Stimulated activated CD8-positive, alpha-beta memory T cell treated with anti-CD3 and anti-CD28 coated beads, Interleukin-2, amount 100 ng/mL, for 48 hours (primary cell): ENCODE measurements at regions not wholly inside any gene's neighbourhood (a gene's known extent, or its start where the extent isn't known, plus 50 kb on each side); places are given as distances from the start of the nearest gene placed in this dataset.
"Not testable (repeated sequence)": the region's sequence is repeated elsewhere in the genome, so short reads cannot be mapped to it uniquely, and the experiment has no call there.

ENCODE experiments used
- DNase-seq, 2 donors: peaks; one replicate each; pipeline ENCODE4 v3.0.0-alpha.2; 2020; ENCODE audit warnings: low read depth in 2 of 2

GRCh38 chr4:117014236-117014635, 71.1 kb downstream of the TRAM1L1 start:
- no peak for DNase-seq

GRCh38 chr4:117010671-117011070, 74.7 kb downstream of the TRAM1L1 start:
- DNase-seq: no peak

- no peak for DNase-seq
These were observed 84.3 kb downstream of the TRAM1L1 start for GRCh38 chr4:117001077-117001476.

- no peak for DNase-seq
These were observed 102.7 kb downstream of the TRAM1L1 start for GRCh38 chr4:116982656-116983055.

GRCh38 chr4:116980436-116980835, 104.9 kb downstream of the TRAM1L1 start:
- DNase-seq: not testable (repeated sequence)

GRCh38 chr4:116959045-116959444, 126.3 kb downstream of the TRAM1L1 start:
- no peak for DNase-seq

- no peak for DNase-seq
These were observed 131.4 kb downstream of the TRAM1L1 start for GRCh38 chr4:116953947-116954346.

GRCh38 chr4:116952530-116953136, 132.7 kb downstream of the TRAM1L1 start:
- DNase-seq: no peak

- DNase-seq: no peak
These were observed 135.5 kb downstream of the TRAM1L1 start for GRCh38 chr4:116949856-116950255.

- DNase-seq: no peak
These were observed 143.1 kb downstream of the TRAM1L1 start for GRCh38 chr4:116942315-116942714.

GRCh38 chr4:116930329-116930728, 155.0 kb downstream of the TRAM1L1 start:
- DNase-seq: no peak

GRCh38 chr4:116926631-116927295, 158.6 kb downstream of the TRAM1L1 start:
- DNase-seq: no peak

- DNase-seq: no peak
These were observed 159.4 kb downstream of the TRAM1L1 start for GRCh38 chr4:116925900-116926457.

GRCh38 chr4:116923389-116923788, 162.0 kb downstream of the TRAM1L1 start:
- DNase-seq: no peak

- DNase-seq: no peak
These were observed 171.9 kb downstream of the TRAM1L1 start for GRCh38 chr4:116913451-116913850.

- DNase-seq: no peak
These were observed 178.6 kb downstream of the TRAM1L1 start for GRCh38 chr4:116906758-116907157.

GRCh38 chr4:116899561-116899960, 185.8 kb downstream of the TRAM1L1 start:
- DNase-seq: no peak

- DNase-seq: no peak
These were observed 199.8 kb downstream of the TRAM1L1 start for GRCh38 chr4:116885579-116885978.

- DNase-seq: no peak
These were observed 202.9 kb downstream of the TRAM1L1 start for GRCh38 chr4:116882503-116882902.

- DNase-seq: no peak
These were observed 204.3 kb downstream of the TRAM1L1 start for GRCh38 chr4:116881077-116881476.

GRCh38 chr4:116880625-116881024, 204.8 kb downstream of the TRAM1L1 start:
- DNase-seq: no peak

- DNase-seq: no peak
These were observed 207.1 kb downstream of the TRAM1L1 start for GRCh38 chr4:116878280-116878679.

GRCh38 chr4:116877069-116877468, 208.3 kb downstream of the TRAM1L1 start:
- DNase-seq: no peak
